Left forelimb (tissue), 1 donor: ENCODE measurements at regions not wholly inside any gene's neighbourhood (a gene's known extent, or its start where the extent isn't known, plus 50 kb on each side); places are given as distances from the start of the nearest gene placed in this dataset.

ENCODE experiments used
- DNase-seq: peaks from one replicate; pipeline ENCODE4 v3.0.0-alpha.2; 2018; ENCODE audit warnings: low spot score

GRCh38 chr1:229063154-229063773, 207.6 kb upstream of the RAB4A start:
- DNase-seq, result no peak

- no peak for DNase-seq
Measured at GRCh38 chr1:229064320-229065168, 206.4 kb upstream of the RAB4A start.

- DNase-seq, result no peak
Measured at GRCh38 chr1:229065613-229066012, 205.3 kb upstream of the RAB4A start.

- DNase-seq, result no peak
Measured at GRCh38 chr1:229066591-229066990, 204.3 kb upstream of the RAB4A start.

GRCh38 chr1:229067546-229067945, 203.4 kb upstream of the RAB4A start:
- no peak for DNase-seq

GRCh38 chr1:229068270-229068987, 202.5 kb upstream of the RAB4A start:
- DNase-seq, result no peak

- no peak for DNase-seq
Measured at GRCh38 chr1:229069176-229069575, 201.7 kb upstream of the RAB4A start.

- DNase-seq, result no peak
Measured at GRCh38 chr1:229070168-229070567, 200.7 kb upstream of the RAB4A start.

- DNase-seq, result no peak
Measured at GRCh38 chr1:229073251-229073650, 197.7 kb upstream of the RAB4A start.

- DNase-seq, result no peak
Measured at GRCh38 chr1:229075217-229075616, 195.7 kb upstream of the RAB4A start.

GRCh38 chr1:229075716-229076115, 195.2 kb upstream of the RAB4A start:
- no peak for DNase-seq

GRCh38 chr1:229076195-229076594, 194.7 kb upstream of the RAB4A start:
- DNase-seq, result no peak

- no peak for DNase-seq
Measured at GRCh38 chr1:229079016-229079595, 191.8 kb upstream of the RAB4A start.

GRCh38 chr1:229080361-229080760, 190.6 kb upstream of the RAB4A start:
- no peak for DNase-seq

GRCh38 chr1:229085291-229085690, 185.6 kb upstream of the RAB4A start:
- no peak for DNase-seq

- DNase-seq, result no peak
Measured at GRCh38 chr1:229086091-229086490, 184.8 kb upstream of the RAB4A start.

- no peak for DNase-seq
Measured at GRCh38 chr1:229086686-229087085, 184.2 kb upstream of the RAB4A start.

- DNase-seq, result no peak
Measured at GRCh38 chr1:229087339-229087738, 183.6 kb upstream of the RAB4A start.

- DNase-seq, result no peak
Measured at GRCh38 chr1:229087906-229088305, 183.0 kb upstream of the RAB4A start.

- DNase-seq, result no peak
Measured at GRCh38 chr1:229088711-229089110, 182.2 kb upstream of the RAB4A start.

- no peak for DNase-seq
Measured at GRCh38 chr1:229089586-229090208, 181.2 kb upstream of the RAB4A start.

GRCh38 chr1:229091721-229092136, 179.2 kb upstream of the RAB4A start:
- no peak for DNase-seq
